ENCODE measurements at regions not wholly inside any gene's neighbourhood (a gene's known extent, or its start where the extent isn't known, plus 50 kb on each side); places are given as distances from the start of the nearest gene placed in this dataset.
A peak's percentile ranks its signal among the peaks of the same experiment; 100 is the strongest.
"Not testable (repeated sequence)": the region's sequence is repeated elsewhere in the genome, so short reads cannot be mapped to it uniquely, and the experiment has no call there.

- no peak for DNase-seq (ENCODE audit: low read depth in 2 of 2)
Measured at GRCh38 chr2:761384-761783, 84.2 kb upstream of the TMEM18 start.

- no peak for DNase-seq (ENCODE audit: low read depth in 2 of 2)
Measured at GRCh38 chr2:760001-760400, 82.8 kb upstream of the TMEM18 start.

GRCh38 chr2:758073-758820 lies 81.0 kb upstream of the TMEM18 start:
- DNase-seq (ENCODE audit: low read depth in 2 of 2): no peak

- DNase-seq (ENCODE audit: low read depth in 2 of 2): no peak
Measured at GRCh38 chr2:753123-753522, 75.9 kb upstream of the TMEM18 start.

- no peak for DNase-seq (ENCODE audit: low read depth in 2 of 2)
Measured at GRCh38 chr2:751474-751873, 74.3 kb upstream of the TMEM18 start.

- DNase-seq (ENCODE audit: low read depth in 2 of 2): no peak
Measured at GRCh38 chr2:750628-751027, 73.4 kb upstream of the TMEM18 start.

- DNase-seq (ENCODE audit: low read depth in 2 of 2): no peak
Measured at GRCh38 chr2:747762-748351, 70.7 kb upstream of the TMEM18 start.

GRCh38 chr2:746697-747096 lies 69.5 kb upstream of the TMEM18 start:
- no peak for DNase-seq (ENCODE audit: low read depth in 2 of 2)

- no peak for DNase-seq (ENCODE audit: low read depth in 2 of 2)
Measured at GRCh38 chr2:744088-744487, 66.9 kb upstream of the TMEM18 start.

GRCh38 chr2:742221-742620 lies 65.0 kb upstream of the TMEM18 start:
- DNase-seq (ENCODE audit: low read depth in 2 of 2): no peak

GRCh38 chr2:741195-741496 lies 63.9 kb upstream of the TMEM18 start:
- no peak for DNase-seq (ENCODE audit: low read depth in 2 of 2)

- peak; percentile 23 to 36 for DNase-seq (ENCODE audit: low read depth in 2 of 2)
Measured at GRCh38 chr2:740322-741194, 63.4 kb upstream of the TMEM18 start.

- not testable (repeated sequence) for DNase-seq (ENCODE audit: low read depth in 2 of 2)
Measured at GRCh38 chr2:739864-740321, 62.7 kb upstream of the TMEM18 start.

GRCh38 chr2:736939-737338 lies 59.7 kb upstream of the TMEM18 start:
- DNase-seq (ENCODE audit: low read depth in 2 of 2): no peak

- no peak for DNase-seq (ENCODE audit: low read depth in 2 of 2)
Measured at GRCh38 chr2:735670-736218, 58.5 kb upstream of the TMEM18 start.

GRCh38 chr2:734496-734895 lies 57.3 kb upstream of the TMEM18 start:
- no peak for DNase-seq (ENCODE audit: low read depth in 2 of 2)

GRCh38 chr2:733495-733894 lies 56.3 kb upstream of the TMEM18 start:
- no peak for DNase-seq (ENCODE audit: low read depth in 2 of 2)

- no peak for DNase-seq (ENCODE audit: low read depth in 2 of 2)
Measured at GRCh38 chr2:733001-733400, 55.8 kb upstream of the TMEM18 start.

- no peak for DNase-seq (ENCODE audit: low read depth in 2 of 2)
Measured at GRCh38 chr2:731711-732110, 54.5 kb upstream of the TMEM18 start.

- DNase-seq (ENCODE audit: low read depth in 2 of 2): no peak
Measured at GRCh38 chr2:729376-729861, 52.2 kb upstream of the TMEM18 start.

- no peak for DNase-seq (ENCODE audit: low read depth in 2 of 2)
Measured at GRCh38 chr2:728165-728564, 51.0 kb upstream of the TMEM18 start.

GRCh38 chr2:727071-727470 lies 49.9 kb upstream of the TMEM18 start:
- DNase-seq (ENCODE audit: low read depth in 2 of 2): no peak

All from activated CD4-positive, alpha-beta T cell treated with anti-CD3 and anti-CD28 coated beads for 24 hours (primary cell).